Right lobe of liver (tissue), 4 donors: ENCODE measurements at regions not wholly inside any gene's neighbourhood (a gene's known extent, or its start where the extent isn't known, plus 50 kb on each side); places are given as distances from the start of the nearest gene placed in this dataset.

Experiments used
- CTCF ChIP-seq, 4 donors: fragments of 200-600 bp in 3 of 4; fragments of 450-650 bp in 1 of 4; IDR thresholded peaks; one replicate each; pipeline versions ENCODE4 v1.5.1 to v1.8.0; 2016 to 2022; ENCODE audit warnings: antibody characterized with exemption in 4 of 4, mild to moderate bottlenecking in 2 of 4
- POLR2A ChIP-seq: fragments of 450-650 bp; IDR thresholded peaks from one replicate; pipeline ENCODE4 v1.6.1; 2017; ENCODE audit warnings: antibody characterized with exemption, mild to moderate bottlenecking
- donor health status: DM: no; HTN: no; CAD: no.
- donor health status: DM: no; HTN: no; CAD: no.
- donor health status: DM: no; HTN: yes; CAD: no.

DNA sequence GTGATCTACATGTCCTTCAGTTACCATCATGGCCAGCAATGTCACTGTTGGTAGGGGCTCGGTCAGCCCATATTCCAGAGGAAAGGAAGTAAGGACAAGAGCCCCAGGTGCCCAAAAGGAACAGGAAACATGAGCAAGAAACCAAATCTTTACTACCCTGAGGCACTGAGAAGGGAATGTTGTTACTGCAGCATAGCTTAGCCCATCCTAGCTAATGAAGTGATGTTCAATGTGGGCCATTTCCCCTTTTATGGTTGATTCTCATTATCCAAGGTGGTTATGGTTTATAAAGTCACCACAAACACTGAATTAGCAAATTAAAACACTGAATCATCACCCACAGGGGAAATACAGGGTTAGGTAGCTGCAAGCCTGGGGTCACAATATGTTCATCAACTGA lies 88.4 kb upstream of the C10orf90 start:
- TF ChIP-seq CTCF (IDR thresholded peaks at IDR 0.05) (no peak), POLR2A (no peak)
